ENCODE measurements at regions not wholly inside any gene's neighbourhood (a gene's known extent, or its start where the extent isn't known, plus 50 kb on each side); places are given as distances from the start of the nearest gene placed in this dataset.

GRCh38 chr9:126028746-126029145, 281.6 kb downstream of the PBX3 start:
- Histone ChIP-seq H3K9me3 (ENCODE audit: insufficient read depth in 2 of 2, low read depth in 1 of 2, low read length in 1 of 2) (no peaks in the 10 kb centered on the region; a peak in 1 of 4 replicates), H3K23me2 (ENCODE audit: low read depth, low read length) (peaks cover 4% of the 10 kb centered on the region; the same call in 1 of the 2 replicates), H3K79me2 (ENCODE audit: control insufficient read depth in 1 of 2, insufficient read depth in 2 of 2, low read length in 2 of 2) (no peaks in the 10 kb centered on the region), H3K27ac (ENCODE audit: low read depth, low read length) (no peak overlapping the region), H3K79me1 (ENCODE audit: low read depth, low read length) (no peaks in the 10 kb centered on the region), H4K8ac (ENCODE audit: extremely low read depth, insufficient read depth, low read length) (no peak overlapping the region), H3K4ac (replicated peaks; ENCODE audit: insufficient read length, low read depth, low read length) (no peak overlapping the region), H3K9ac (replicated peaks in 1 of 4; ENCODE audit: extremely low read depth in 1 of 4, low read depth in 3 of 4, low read length in 3 of 4) (no peak overlapping the region), H2AFZ (ENCODE audit: low read length) (no peak overlapping the region), H3K23ac (ENCODE audit: insufficient read length) (no peak overlapping the region), H3K4me1 (replicated peaks in 1 of 4; ENCODE audit: control insufficient read depth in 3 of 4, insufficient read depth in 4 of 4, low read length in 3 of 4) (peaks cover 0 to 5% (median 0%) of the 10 kb centered on the region in 4 experiments; a peak in 2 of 7 replicates), H4K20me1 (replicated peaks in 1 of 2; ENCODE audit: control insufficient read depth in 1 of 2, insufficient read depth in 2 of 2, low read length in 2 of 2) (peaks cover 0 to 5% of the 10 kb centered on the region in 2 experiments), H2BK20ac (ENCODE audit: low read length) (no peak overlapping the region), H2BK12ac (ENCODE audit: low read depth, low read length) (no peak overlapping the region), H3K27me3 (replicated peaks in 1 of 4; ENCODE audit: control insufficient read depth in 3 of 4, extremely low read depth in 1 of 4, insufficient read depth in 3 of 4, low read length in 3 of 4) (no peaks in the 10 kb centered on the region), H2BK5ac (ENCODE audit: low read depth, low read length) (no peak overlapping the region), H3K56ac (replicated peaks; ENCODE audit: insufficient read length, low read depth, low read length) (no peak overlapping the region), H3K36me3 (ENCODE audit: control insufficient read depth in 2 of 4, insufficient read depth in 4 of 4, low read length in 3 of 4) (no peaks in the 10 kb centered on the region), H4K91ac (replicated peaks; ENCODE audit: insufficient read length, low read length) (no peak overlapping the region), H3K18ac (ENCODE audit: extremely low read depth, low read length) (no peak overlapping the region), H3K4me3 (ENCODE audit: extremely low read depth in 1 of 4, insufficient read depth in 2 of 4, low read depth in 3 of 4, low read length in 4 of 4) (no peak overlapping the region), H2BK120ac (replicated peaks; ENCODE audit: low read depth, low read length) (no peak overlapping the region), H3K4me2 (ENCODE audit: insufficient read depth in 1 of 2, low read depth in 2 of 2, low read length in 2 of 2) (no peak overlapping the region), H3K14ac (ENCODE audit: insufficient read length) (no peak overlapping the region), H4K5ac (ENCODE audit: insufficient read length, low read depth, low read length) (no peak overlapping the region), H2AK5ac (ENCODE audit: low read depth, low read length) (no peak overlapping the region), H2BK15ac (ENCODE audit: low read length) (no peak overlapping the region)
- POLR2A ChIA-PET (ENCODE audit: partially characterized antibody) = no interaction called here
- FAIRE-seq (no peak), DNase-seq (ENCODE audit: low read depth in 1 of 2, low spot score in 2 of 2) (no peak)
- TF ChIP-seq YY1 (IDR thresholded peaks at IDR 0.05; ENCODE audit: low read depth, low read length) (no peak), JUND (IDR thresholded peaks at IDR 0.05; ENCODE audit: low read length) (no peak), RAD21 (IDR thresholded peaks at IDR 0.05 in 1 of 2, conservative IDR thresholded peaks at IDR 0.05 in 1 of 2; ENCODE audit: low read depth in 2 of 2, low read length in 2 of 2) (no peak), SIN3A (conservative IDR thresholded peaks at IDR 0.05 in 1 of 2, IDR thresholded peaks at IDR 0.05 in 1 of 2; ENCODE audit: low read depth in 1 of 2, low read length in 2 of 2) (no peak), KDM1A (IDR thresholded peaks at IDR 0.05; ENCODE audit: borderline replicate concordance, low read length) (no peak)
- WGBS, 2 experiments (ENCODE audit: extremely low coverage in 1 of 2, insufficient coverage in 1 of 2, insufficient read length in 1 of 2, insufficient replicate concordance in 2 of 2, low coverage in 1 of 2, low lambda C conversion rate in 2 of 2, missing lambda C conversion rate in 1 of 2) = 93% methylated on average over 9 of the region's 10 CpGs; no CpG with 5 or more reads in 1 of the 2 experiments
- CTCF ChIA-PET (ENCODE audit: partially characterized antibody) = no interaction called here
